RWPE1 (cell line): ENCODE measurements at regions not wholly inside any gene's neighbourhood (a gene's known extent, or its start where the extent isn't known, plus 50 kb on each side); places are given as distances from the start of the nearest gene placed in this dataset.
A peak's percentile ranks its signal among the peaks of the same experiment; 100 is the strongest.

Source experiments
- CTCF ChIA-PET: fragments of 350-600 bp; sonication (Branson Sonifier 250); formaldehyde crosslinking; extraction: SDS; loops from one replicate; lab custom pipeline; 2021; lab: Yijun Ruan, JAX
- POLR2A ChIA-PET: fragments of 400-600 bp; formaldehyde crosslinking; extraction: SDS; loops from one replicate; lab custom pipeline; 2020; ENCODE audit warnings: antibody characterized with exemption; ENCODE audit not compliant: low non-redundant PET; lab: Yijun Ruan, JAX
- DNase-seq: peaks from one replicate; pipeline ENCODE4 v3.0.0; 2012; ENCODE audit warnings: low spot score
- H3K27ac ChIP-seq: fragments of 450-650 bp; 2 replicates; pipeline ENCODE4 v1.5.1; 2017
- CTCF ChIP-seq: fragments of 450-650 bp; conservative IDR thresholded peaks from 2 replicates; pipeline ENCODE4 v1.5.1; 2017; ENCODE audit warnings: low read depth, mild to moderate bottlenecking

- no peak for DNase-seq
- no peak overlapping the region for H3K27ac ChIP-seq
- TF ChIP-seq CTCF, result no peak
- CTCF ChIA-PET, result interaction anchor here (0.6 kb wide), 1 partner anchor 707 kb away, joined by 3 read pairs; no protein-coding TSS in a partner anchor
- POLR2A ChIA-PET, result no interaction called here
Observed at GRCh38 chr15:69781411-69782125, 316.1 kb downstream of the TLE3 start.

GRCh38 chr15:69782139-69782658 lies 315.5 kb downstream of the TLE3 start:
- CTCF ChIA-PET, result no interaction called here
- H3K27ac ChIP-seq, result no peak overlapping the region
- POLR2A ChIA-PET, result no interaction called here
- no peak for DNase-seq
- TF ChIP-seq CTCF, result no peak

GRCh38 chr15:69782809-69783208 lies 314.9 kb downstream of the TLE3 start:
- H3K27ac ChIP-seq, result no peak overlapping the region
- POLR2A ChIA-PET, result no interaction called here
- no peak for TF ChIP-seq CTCF
- CTCF ChIA-PET, result interaction anchor here (0.7 kb wide), 2 partner anchors 27 to 1229 kb away, joined by 3 read pairs; no protein-coding TSS in a partner anchor
- DNase-seq, result no peak

GRCh38 chr15:69783211-69783610 lies 314.5 kb downstream of the TLE3 start:
- H3K27ac ChIP-seq, result no peak overlapping the region
- no peak for DNase-seq
- ChIA-PET POLR2A (no interaction called here), CTCF (interaction anchor here (0.7 kb wide), 2 partner anchors 28 to 1229 kb away, joined by 3 read pairs; no protein-coding TSS in a partner anchor)
- no peak for TF ChIP-seq CTCF

- TF ChIP-seq CTCF, result no peak
- DNase-seq, result peak; percentile 56
- H3K27ac ChIP-seq, result no peak overlapping the region
- CTCF ChIA-PET, result interaction anchor here (0.6 kb wide), 1 partner anchor 287 kb away, joined by 3 read pairs; no protein-coding TSS in a partner anchor
- POLR2A ChIA-PET, result no interaction called here
Observed at GRCh38 chr15:69784798-69785566, 312.7 kb downstream of the TLE3 start.

GRCh38 chr15:69786136-69786701 lies 311.5 kb downstream of the TLE3 start:
- no peak for TF ChIP-seq CTCF
- DNase-seq, result no peak
- no peak overlapping the region for H3K27ac ChIP-seq
- CTCF ChIA-PET, result interaction anchor here (0.6 to 0.9 kb wide), 3 partner anchors 163 to 292 kb away, joined by 3 to 4 read pairs (median 3); no protein-coding TSS in a partner anchor
- POLR2A ChIA-PET, result no interaction called here
